H9 (cell line): ENCODE measurements at regions not wholly inside any gene's neighbourhood (a gene's known extent, or its start where the extent isn't known, plus 50 kb on each side); places are given as distances from the start of the nearest gene placed in this dataset.

Experiments used
- DNase-seq: peaks from one replicate; pipeline ENCODE4 v3.0.0-alpha.2; 2017
- H2AFZ ChIP-seq: one replicate; pipeline ENCODE4 v1.6.1; 2013; ENCODE audit warnings: mild to moderate bottlenecking, low read length, control low read depth, moderate library complexity
- H2AK5ac ChIP-seq: 2 replicates; pipeline ENCODE4 v1.6.1; 2013; ENCODE audit warnings: low read length, control low read depth, mixed read lengths; ENCODE audit not compliant: insufficient read length
- H2BK120ac ChIP-seq: one replicate; pipeline ENCODE4 v1.6.1; 2013; ENCODE audit warnings: low read depth, mild to moderate bottlenecking, low read length, control low read depth, inconsistent platforms; ENCODE audit not compliant: poor library complexity, severe bottlenecking
- H2BK12ac ChIP-seq: 2 replicates; pipeline ENCODE4 v1.6.1; 2013; ENCODE audit warnings: low read length, control low read depth, mixed read lengths, low read depth; ENCODE audit not compliant: insufficient read length
- H2BK15ac ChIP-seq: 2 replicates; pipeline ENCODE4 v1.6.1; 2013; ENCODE audit warnings: low read depth, low read length, control low read depth
- H2BK20ac ChIP-seq: one replicate; pipeline ENCODE4 v1.6.1; 2013; ENCODE audit warnings: low read depth, mild to moderate bottlenecking, low read length, control low read depth, inconsistent platforms; ENCODE audit not compliant: poor library complexity, severe bottlenecking
- H2BK5ac ChIP-seq: 2 replicates; pipeline ENCODE4 v1.6.1; 2013; ENCODE audit warnings: low read length, control low read depth, mixed read lengths; ENCODE audit not compliant: insufficient read length
- H3K14ac ChIP-seq: 2 replicates; pipeline ENCODE4 v1.6.1; 2013; ENCODE audit warnings: low read length, control low read depth; ENCODE audit not compliant: insufficient read depth
- H3K18ac ChIP-seq: 2 replicates; pipeline ENCODE4 v1.6.1; 2013; ENCODE audit warnings: low read depth, mild to moderate bottlenecking, mixed read lengths, low read length, control low read depth; ENCODE audit not compliant: insufficient read length
- H3K23ac ChIP-seq: 2 replicates; pipeline ENCODE4 v1.6.1; 2013; ENCODE audit warnings: low read length, control low read depth, mixed read lengths, low read depth; ENCODE audit not compliant: insufficient read length
- H3K23me2 ChIP-seq: 2 replicates; pipeline ENCODE4 v1.6.1; 2013; ENCODE audit warnings: low read depth, mild to moderate bottlenecking, mixed read lengths, low read length, control low read depth; ENCODE audit not compliant: insufficient read length, poor library complexity, severe bottlenecking
- H3K27ac ChIP-seq: 2 replicates; pipeline ENCODE4 v1.5.1; 2013; ENCODE audit warnings: low read length, control low read depth, mixed read lengths, low read depth; ENCODE audit not compliant: insufficient read length
- H3K27me3 ChIP-seq: 2 replicates; pipeline ENCODE4 v1.6.1; 2013; ENCODE audit warnings: low read length, control low read depth, inconsistent platforms; ENCODE audit not compliant: insufficient read depth
- H3K4ac ChIP-seq: 2 replicates; pipeline ENCODE4 v1.6.1; 2013; ENCODE audit warnings: low read depth, mild to moderate bottlenecking, control low read depth, inconsistent platforms, low read length, moderate library complexity
- H3K4me1 ChIP-seq: 2 replicates; pipeline ENCODE4 v1.6.1; 2013; ENCODE audit warnings: low read length, control low read depth, inconsistent platforms; ENCODE audit not compliant: insufficient read depth
- H3K4me2 ChIP-seq: 2 replicates; pipeline ENCODE4 v1.6.1; 2013; ENCODE audit warnings: low read length, control low read depth, mixed read lengths; ENCODE audit not compliant: insufficient read length, insufficient read depth
- H3K56ac ChIP-seq: 2 replicates; pipeline ENCODE4 v1.6.1; 2013; ENCODE audit warnings: low read depth, mild to moderate bottlenecking, mixed read lengths, low read length, control low read depth; ENCODE audit not compliant: insufficient read length
- H3K79me1 ChIP-seq: 2 replicates; pipeline ENCODE4 v1.6.1; 2013; ENCODE audit warnings: low read depth, mild to moderate bottlenecking, moderate library complexity, low read length, control low read depth, inconsistent platforms; ENCODE audit not compliant: insufficient read depth, poor library complexity, severe bottlenecking
- H3K79me2 ChIP-seq: 2 replicates; pipeline ENCODE4 v1.6.1; 2013; ENCODE audit warnings: low read length, control low read depth, inconsistent platforms; ENCODE audit not compliant: insufficient read depth
- H3K9ac ChIP-seq: 2 replicates; pipeline ENCODE4 v1.6.1; 2013; ENCODE audit warnings: low read length, control low read depth, mixed read lengths; ENCODE audit not compliant: insufficient read length; ENCODE audit errors: extremely low read depth
- H3K9me3 ChIP-seq: one replicate; pipeline ENCODE4 v1.6.1; 2013; ENCODE audit warnings: low read depth, low read length, inconsistent platforms; ENCODE audit not compliant: control insufficient read depth
- H3T11ph ChIP-seq: one replicate; pipeline ENCODE4 v1.6.1; 2013; ENCODE audit warnings: mild to moderate bottlenecking, low read length, control low read depth, inconsistent platforms
- H4K20me1 ChIP-seq: one replicate; pipeline ENCODE4 v1.6.1; 2013; ENCODE audit not compliant: control insufficient read depth, insufficient read length, insufficient read depth
- H4K5ac ChIP-seq: 2 replicates; pipeline ENCODE4 v1.6.1; 2013; ENCODE audit warnings: low read depth, mild to moderate bottlenecking, mixed read lengths, low read length, control low read depth; ENCODE audit not compliant: insufficient read length
- H4K8ac ChIP-seq: replicated peaks from 2 replicates; pipeline ENCODE4 v1.6.1; 2013; ENCODE audit warnings: low read length, control low read depth, mixed read lengths, low read depth; ENCODE audit not compliant: insufficient read length
- H4K91ac ChIP-seq: 2 replicates; pipeline ENCODE4 v1.6.1; 2013; ENCODE audit warnings: low read depth, mild to moderate bottlenecking, moderate library complexity, mixed read lengths, low read length, control low read depth; ENCODE audit not compliant: insufficient read length
- H3K27ac Mint-ChIP-seq, 3 experiments: 2 replicates in 2 of 3; 3 replicates in 1 of 3; pipeline ENCODE4 v1.8.0; 2020 to 2021; ENCODE audit warnings: mixed read lengths in 3 of 3, mild to moderate bottlenecking in 1 of 3, moderate library complexity in 1 of 3
- H3K27me3 Mint-ChIP-seq: 2 replicates; pipeline ENCODE4 v1.8.0; 2021; ENCODE audit warnings: low read depth, mild to moderate bottlenecking, moderate library complexity, mixed read lengths
- H3K36me3 Mint-ChIP-seq, 3 experiments: 2 replicates in 2 of 3; 3 replicates in 1 of 3; pipeline ENCODE4 v1.8.0; 2020 to 2021; ENCODE audit warnings: low read depth in 3 of 3, mixed read lengths in 3 of 3; ENCODE audit not compliant: insufficient read depth in 1 of 3
- H3K4me1 Mint-ChIP-seq, 2 experiments: 2 replicates each; pipeline ENCODE4 v1.8.0; 2020; ENCODE audit warnings: mixed read lengths in 2 of 2
- H3K4me3 Mint-ChIP-seq, 2 experiments: 2 replicates in 1 of 2; 3 replicates in 1 of 2; pipeline ENCODE4 v1.8.0; 2020 to 2021; ENCODE audit warnings: mild to moderate bottlenecking in 2 of 2, mixed read lengths in 2 of 2, moderate library complexity in 1 of 2
- H3K9me3 Mint-ChIP-seq, 2 experiments: 2 replicates in 1 of 2; 3 replicates in 1 of 2; pipeline ENCODE4 v1.8.0; 2020; ENCODE audit warnings: mild to moderate bottlenecking in 2 of 2, mixed read lengths in 2 of 2, moderate library complexity in 1 of 2
- CTCF ChIP-seq: fragments of 200-600 bp; sonication (generic); conservative IDR thresholded peaks from 3 replicates; pipeline ENCODE4 v1.8.0; 2021; ENCODE audit warnings: antibody characterized with exemption, mild to moderate bottlenecking

- Histone ChIP-seq H4K20me1 (no peaks in the 10 kb centered on the region), H2BK120ac (no peak overlapping the region), H3K4ac (no peak overlapping the region), H3K56ac (no peak overlapping the region), H3K79me2 (no peaks in the 10 kb centered on the region), H2AFZ (no peak overlapping the region), H3K79me1 (no peaks in the 10 kb centered on the region), H3K23ac (no peak overlapping the region), H2BK12ac (no peak overlapping the region), H3K14ac (no peak overlapping the region), H3K18ac (no peak overlapping the region), H3T11ph (no peak overlapping the region), H4K5ac (no peak overlapping the region), H3K27ac (no peak overlapping the region), H2BK20ac (no peak overlapping the region), H3K9ac (no peak overlapping the region), H3K9me3 (no peaks in the 10 kb centered on the region), H3K23me2 (no peaks in the 10 kb centered on the region), H2AK5ac (no peak overlapping the region), H2BK5ac (no peak overlapping the region), H3K4me2 (no peak overlapping the region), H4K8ac (no peak overlapping the region), H2BK15ac (no peak overlapping the region), H3K4me1 (no peaks in the 10 kb centered on the region), H4K91ac (no peak overlapping the region), H3K27me3 (no peaks in the 10 kb centered on the region)
- DNase-seq = no peak
- no peak for TF ChIP-seq CTCF
- no peaks in the 10 kb centered on the region for H3K4me1 Mint-ChIP-seq
- H3K9me3 Mint-ChIP-seq = no peaks in the 10 kb centered on the region
- H3K27me3 Mint-ChIP-seq = no peaks in the 10 kb centered on the region
- no peaks in the 10 kb centered on the region for H3K36me3 Mint-ChIP-seq
- no peak overlapping the region for H3K4me3 Mint-ChIP-seq
- H3K27ac Mint-ChIP-seq = no peak overlapping the region
Measured at GRCh38 chr4:11724731-11725130, 296.0 kb upstream of the HS3ST1 start.
